Peyer's patch (tissue), 4 donors: ENCODE measurements at regions not wholly inside any gene's neighbourhood (a gene's known extent, or its start where the extent isn't known, plus 50 kb on each side); places are given as distances from the start of the nearest gene placed in this dataset.

Experiments used
- POLR2A ChIP-seq, 2 donors: fragments of 450-650 bp; IDR thresholded peaks; one replicate each; pipeline ENCODE4 v1.5.1; 2017; ENCODE audit warnings: antibody characterized with exemption in 2 of 2, mild to moderate bottlenecking in 2 of 2, moderate library complexity in 2 of 2
- TF ChIP-seq, protein P1 (sequence below), 6 experiments: fragments of 450-650 bp in 4 of 6; fragments of 200-600 bp in 2 of 6; sonication (generic) in 1 of 6; IDR thresholded peaks; one replicate each; pipeline ENCODE4 v1.5.1; 2017 to 2019; ENCODE audit warnings: antibody characterized with exemption in 6 of 6, mild to moderate bottlenecking in 3 of 6, moderate library complexity in 1 of 6

DNA sequence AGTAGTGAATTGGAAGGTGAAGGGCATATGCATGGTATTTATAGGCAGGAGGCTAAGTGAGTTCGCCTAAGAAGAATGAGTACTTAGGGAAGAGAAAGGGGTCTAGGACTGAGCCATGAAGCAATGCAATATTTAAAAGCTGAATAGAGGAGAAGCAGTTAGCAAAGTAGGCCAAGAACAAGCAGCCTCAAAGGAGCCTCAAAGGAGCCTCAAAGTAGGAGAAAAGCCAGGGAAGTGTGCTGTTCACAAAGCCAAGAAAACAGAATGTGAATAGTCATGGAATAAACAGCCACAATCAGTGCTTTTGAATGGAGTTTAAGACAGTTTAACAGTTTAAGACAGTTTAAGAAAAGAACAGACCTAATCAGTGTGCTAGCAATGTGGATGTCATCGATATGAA, 762.0 kb downstream of the SORCS1 start:
- TF ChIP-seq POLR2A (IDR thresholded peaks at IDR 0.05), result no peak
- TF ChIP-seq, protein P1, sequence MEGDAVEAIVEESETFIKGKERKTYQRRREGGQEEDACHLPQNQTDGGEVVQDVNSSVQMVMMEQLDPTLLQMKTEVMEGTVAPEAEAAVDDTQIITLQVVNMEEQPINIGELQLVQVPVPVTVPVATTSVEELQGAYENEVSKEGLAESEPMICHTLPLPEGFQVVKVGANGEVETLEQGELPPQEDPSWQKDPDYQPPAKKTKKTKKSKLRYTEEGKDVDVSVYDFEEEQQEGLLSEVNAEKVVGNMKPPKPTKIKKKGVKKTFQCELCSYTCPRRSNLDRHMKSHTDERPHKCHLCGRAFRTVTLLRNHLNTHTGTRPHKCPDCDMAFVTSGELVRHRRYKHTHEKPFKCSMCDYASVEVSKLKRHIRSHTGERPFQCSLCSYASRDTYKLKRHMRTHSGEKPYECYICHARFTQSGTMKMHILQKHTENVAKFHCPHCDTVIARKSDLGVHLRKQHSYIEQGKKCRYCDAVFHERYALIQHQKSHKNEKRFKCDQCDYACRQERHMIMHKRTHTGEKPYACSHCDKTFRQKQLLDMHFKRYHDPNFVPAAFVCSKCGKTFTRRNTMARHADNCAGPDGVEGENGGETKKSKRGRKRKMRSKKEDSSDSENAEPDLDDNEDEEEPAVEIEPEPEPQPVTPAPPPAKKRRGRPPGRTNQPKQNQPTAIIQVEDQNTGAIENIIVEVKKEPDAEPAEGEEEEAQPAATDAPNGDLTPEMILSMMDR (IDR thresholded peaks at IDR 0.05), result no peak
